ENCODE measurements at regions not wholly inside any gene's neighbourhood (a gene's known extent, or its start where the extent isn't known, plus 50 kb on each side); places are given as distances from the start of the nearest gene placed in this dataset.
"Not testable (repeated sequence)": the region's sequence is repeated elsewhere in the genome, so short reads cannot be mapped to it uniquely, and the experiment has no call there.

GRCh38 chrX:1059576-1060561, 152.6 kb downstream of the CRLF2 start:
- no peak for DNase-seq (ENCODE audit: low read depth in 2 of 3, low spot score in 1 of 3)

GRCh38 chrX:1053600-1053999, 158.8 kb downstream of the CRLF2 start:
- not testable (repeated sequence) for DNase-seq (ENCODE audit: low read depth in 2 of 3, low spot score in 1 of 3)

GRCh38 chrX:1053072-1053471, 159.4 kb downstream of the CRLF2 start:
- no peak for DNase-seq (ENCODE audit: low read depth in 2 of 3, low spot score in 1 of 3)

- DNase-seq (ENCODE audit: low read depth in 2 of 3, low spot score in 1 of 3), result no peak
These were observed 160.4 kb downstream of the CRLF2 start for GRCh38 chrX:1052021-1052420.

- no peak for DNase-seq (ENCODE audit: low read depth in 2 of 3, low spot score in 1 of 3)
These were observed 161.0 kb downstream of the CRLF2 start for GRCh38 chrX:1051421-1051820.

- DNase-seq (ENCODE audit: low read depth in 2 of 3, low spot score in 1 of 3), result no peak
These were observed 166.7 kb downstream of the CRLF2 start for GRCh38 chrX:1045680-1046314.

GRCh38 chrX:1041091-1041490, 171.4 kb downstream of the CRLF2 start:
- DNase-seq (ENCODE audit: low read depth in 2 of 3, low spot score in 1 of 3), result no peak

- DNase-seq (ENCODE audit: low read depth in 2 of 3, low spot score in 1 of 3), result not testable (repeated sequence)
These were observed 176.5 kb downstream of the CRLF2 start for GRCh38 chrX:1035931-1036330.

GRCh38 chrX:1035206-1035605, 177.2 kb downstream of the CRLF2 start:
- DNase-seq (ENCODE audit: low read depth in 2 of 3, low spot score in 1 of 3), result no peak

GRCh38 chrX:1034717-1035116, 177.7 kb downstream of the CRLF2 start:
- DNase-seq (ENCODE audit: low read depth in 2 of 3, low spot score in 1 of 3), result no peak

- DNase-seq (ENCODE audit: low read depth in 2 of 3, low spot score in 1 of 3), result no peak
These were observed 180.7 kb downstream of the CRLF2 start for GRCh38 chrX:1031521-1032430.

- DNase-seq (ENCODE audit: low read depth in 2 of 3, low spot score in 1 of 3), result no peak
These were observed 183.0 kb downstream of the CRLF2 start for GRCh38 chrX:1029494-1029893.

- no peak for DNase-seq (ENCODE audit: low read depth in 2 of 3, low spot score in 1 of 3)
These were observed 184.8 kb downstream of the CRLF2 start for GRCh38 chrX:1027680-1028079.

GRCh38 chrX:1027133-1027532, 185.3 kb downstream of the CRLF2 start:
- DNase-seq (ENCODE audit: low read depth in 2 of 3, low spot score in 1 of 3), result no peak

- no peak for DNase-seq (ENCODE audit: low read depth in 2 of 3, low spot score in 1 of 3)
These were observed 186.0 kb downstream of the CRLF2 start for GRCh38 chrX:1026263-1027015.

- no peak for DNase-seq (ENCODE audit: low read depth in 2 of 3, low spot score in 1 of 3)
These were observed 187.0 kb downstream of the CRLF2 start for GRCh38 chrX:1025413-1025812.

- DNase-seq (ENCODE audit: low read depth in 2 of 3, low spot score in 1 of 3), result no peak
These were observed 188.8 kb downstream of the CRLF2 start for GRCh38 chrX:1023676-1024075.

- DNase-seq (ENCODE audit: low read depth in 2 of 3, low spot score in 1 of 3), result not testable (repeated sequence)
These were observed 191.0 kb downstream of the CRLF2 start for GRCh38 chrX:1021314-1021993.

- DNase-seq (ENCODE audit: low read depth in 2 of 3, low spot score in 1 of 3), result no peak
These were observed 191.7 kb downstream of the CRLF2 start for GRCh38 chrX:1020634-1021166.

GRCh38 chrX:1016926-1017325, 195.5 kb downstream of the CRLF2 start:
- DNase-seq (ENCODE audit: low read depth in 2 of 3, low spot score in 1 of 3), result not testable (repeated sequence)

All from stimulated activated CD4-positive, alpha-beta T cell treated with anti-CD3 and anti-CD28 coated beads, Interleukin-12 subunit alpha, Interleukin-12 subunit beta, amount 100 ng/mL, for 48 hours (primary cell).